Gastroesophageal sphincter (tissue), 3 donors: ENCODE measurements at regions not wholly inside any gene's neighbourhood (a gene's known extent, or its start where the extent isn't known, plus 50 kb on each side); places are given as distances from the start of the nearest gene placed in this dataset.

Experiments
- CTCF ChIP-seq, 4 experiments: fragments of 200-600 bp in 2 of 4; fragments of 450-650 bp in 2 of 4; sonication (generic) in 1 of 4; IDR thresholded peaks; one replicate each; pipeline ENCODE4 v1.5.1; 2017 to 2019; ENCODE audit warnings: antibody characterized with exemption in 4 of 4, mild to moderate bottlenecking in 2 of 4, moderate library complexity in 2 of 4
- POLR2AphosphoS5 ChIP-seq: sonication (generic); formaldehyde crosslinking; IDR thresholded peaks from one replicate; pipeline ENCODE4 v1.6.1; 2017; ENCODE audit warnings: antibody characterized with exemption

- no peak for TF ChIP-seq POLR2AphosphoS5
- TF ChIP-seq CTCF (IDR thresholded peaks at IDR 0.05): no peak
Measured at GRCh38 chr17:27950995-27951394, 57.8 kb upstream of the LYRM9 start.
